IgD-negative memory B cell (primary cell): ENCODE measurements at regions not wholly inside any gene's neighbourhood (a gene's known extent, or its start where the extent isn't known, plus 50 kb on each side); places are given as distances from the start of the nearest gene placed in this dataset.

Experiments used
- H3K27ac Mint-ChIP-seq, 3 donors: one replicate each; pipeline ENCODE4 v1.8.0; 2020 to 2022; ENCODE audit warnings: mild to moderate bottlenecking in 3 of 3, mixed read lengths in 3 of 3, moderate library complexity in 1 of 3
- H3K27me3 Mint-ChIP-seq: one replicate; pipeline ENCODE4 v1.8.0; 2021; ENCODE audit warnings: mixed read lengths
- H3K36me3 Mint-ChIP-seq: one replicate; pipeline ENCODE4 v1.8.0; 2020; ENCODE audit warnings: mild to moderate bottlenecking, mixed read lengths
- H3K4me1 Mint-ChIP-seq, 3 donors: one replicate each; pipeline ENCODE4 v1.8.0; 2020 to 2022; ENCODE audit warnings: mixed read lengths in 3 of 3, mild to moderate bottlenecking in 1 of 3
- H3K4me3 Mint-ChIP-seq, 4 donors: one replicate each; pipeline ENCODE4 v1.8.0; 2020 to 2022; ENCODE audit warnings: mild to moderate bottlenecking in 4 of 4, mixed read lengths in 4 of 4, moderate library complexity in 3 of 4
- H3K9me3 Mint-ChIP-seq, 3 donors: one replicate each; pipeline ENCODE4 v1.8.0; 2020 to 2021; ENCODE audit warnings: mixed read lengths in 3 of 3, mild to moderate bottlenecking in 1 of 3

- Mint-ChIP-seq H3K4me1 (no peaks in the 10 kb centered on the region), H3K36me3 (no peaks in the 10 kb centered on the region), H3K9me3 (peaks cover 0 to 16% (median 2%) of the 10 kb centered on the region in 3 donors), H3K4me3 (no peak overlapping the region), H3K27ac (no peak overlapping the region), H3K27me3 (no peaks in the 10 kb centered on the region)
These were observed 665.4 kb downstream of the METTL15 start for GRCh38 chr11:28773606-28774005.

GRCh38 chr11:28770806-28771205 lies 662.6 kb downstream of the METTL15 start:
- H3K27ac Mint-ChIP-seq: no peak overlapping the region
- no peaks in the 10 kb centered on the region for H3K27me3 Mint-ChIP-seq
- H3K36me3 Mint-ChIP-seq: no peaks in the 10 kb centered on the region
- H3K4me1 Mint-ChIP-seq: no peaks in the 10 kb centered on the region
- peaks cover 0 to 11% (median 2%) of the 10 kb centered on the region in 3 donors for H3K9me3 Mint-ChIP-seq
- no peak overlapping the region for H3K4me3 Mint-ChIP-seq

- H3K4me1 Mint-ChIP-seq: no peaks in the 10 kb centered on the region
- peaks cover 0 to 10% (median 6%) of the 10 kb centered on the region in 3 donors for H3K9me3 Mint-ChIP-seq
- H3K27ac Mint-ChIP-seq: no peak overlapping the region
- H3K36me3 Mint-ChIP-seq: no peaks in the 10 kb centered on the region
- no peaks in the 10 kb centered on the region for H3K27me3 Mint-ChIP-seq
- no peak overlapping the region for H3K4me3 Mint-ChIP-seq
These were observed 659.4 kb downstream of the METTL15 start for GRCh38 chr11:28767574-28767973.

GRCh38 chr11:28763876-28764275 lies 655.7 kb downstream of the METTL15 start:
- no peaks in the 10 kb centered on the region for H3K4me1 Mint-ChIP-seq
- no peak overlapping the region for H3K27ac Mint-ChIP-seq
- H3K27me3 Mint-ChIP-seq: no peaks in the 10 kb centered on the region

GRCh38 chr11:28763151-28763550 lies 655.0 kb downstream of the METTL15 start:
- Mint-ChIP-seq H3K4me1 (no peaks in the 10 kb centered on the region), H3K9me3 (peaks cover 2 to 4% (median 4%) of the 10 kb centered on the region in 3 donors), H3K27me3 (no peaks in the 10 kb centered on the region), H3K27ac (no peak overlapping the region), H3K36me3 (no peaks in the 10 kb centered on the region), H3K4me3 (no peak overlapping the region)

More at GRCh38 chr11:28763876-28764275, 655.7 kb downstream of the METTL15 start:
- H3K4me3 Mint-ChIP-seq: no peak overlapping the region
- no peaks in the 10 kb centered on the region for H3K36me3 Mint-ChIP-seq
- peaks cover 2 to 4% (median 4%) of the 10 kb centered on the region in 3 donors for H3K9me3 Mint-ChIP-seq

- peaks cover 2 to 4% (median 4%) of the 10 kb centered on the region in 3 donors for H3K9me3 Mint-ChIP-seq
- no peak overlapping the region for H3K27ac Mint-ChIP-seq
- no peak overlapping the region for H3K4me3 Mint-ChIP-seq
- no peaks in the 10 kb centered on the region for H3K36me3 Mint-ChIP-seq
- H3K4me1 Mint-ChIP-seq: no peaks in the 10 kb centered on the region
- H3K27me3 Mint-ChIP-seq: no peaks in the 10 kb centered on the region
These were observed 652.6 kb downstream of the METTL15 start for GRCh38 chr11:28760676-28761390.

- no peaks in the 10 kb centered on the region for H3K4me1 Mint-ChIP-seq
- no peak overlapping the region for H3K27ac Mint-ChIP-seq
- H3K36me3 Mint-ChIP-seq: no peaks in the 10 kb centered on the region
- H3K4me3 Mint-ChIP-seq: no peak overlapping the region
- no peaks in the 10 kb centered on the region for H3K27me3 Mint-ChIP-seq
- peaks cover 0 to 2% (median 2%) of the 10 kb centered on the region in 3 donors for H3K9me3 Mint-ChIP-seq
These were observed 651.1 kb downstream of the METTL15 start for GRCh38 chr11:28759311-28759710.

- Mint-ChIP-seq H3K9me3 (peaks cover 2 to 3% (median 2%) of the 10 kb centered on the region in 3 donors), H3K4me3 (no peak overlapping the region), H3K36me3 (no peaks in the 10 kb centered on the region), H3K4me1 (no peaks in the 10 kb centered on the region), H3K27ac (no peak overlapping the region), H3K27me3 (no peaks in the 10 kb centered on the region)
These were observed 649.7 kb downstream of the METTL15 start for GRCh38 chr11:28757725-28758515.

GRCh38 chr11:28756977-28757376 lies 648.8 kb downstream of the METTL15 start:
- Mint-ChIP-seq H3K36me3 (no peaks in the 10 kb centered on the region), H3K4me1 (no peaks in the 10 kb centered on the region)

GRCh38 chr11:28743061-28743550 lies 634.9 kb downstream of the METTL15 start:
- Mint-ChIP-seq H3K27me3 (no peaks in the 10 kb centered on the region), H3K4me3 (no peak overlapping the region), H3K9me3 (peaks cover 1 to 5% (median 2%) of the 10 kb centered on the region in 3 donors), H3K4me1 (no peaks in the 10 kb centered on the region), H3K27ac (no peak overlapping the region), H3K36me3 (peaks cover 2% of the 10 kb centered on the region)

More at GRCh38 chr11:28756977-28757376, 648.8 kb downstream of the METTL15 start:
- Mint-ChIP-seq H3K27ac (no peak overlapping the region), H3K4me3 (no peak overlapping the region), H3K9me3 (peaks cover 2 to 3% (median 2%) of the 10 kb centered on the region in 3 donors), H3K27me3 (no peaks in the 10 kb centered on the region)

- Mint-ChIP-seq H3K36me3 (peaks cover 3% of the 10 kb centered on the region), H3K4me1 (no peaks in the 10 kb centered on the region), H3K4me3 (no peak overlapping the region), H3K27me3 (no peaks in the 10 kb centered on the region), H3K27ac (no peak overlapping the region), H3K9me3 (peaks cover 0 to 5% (median 4%) of the 10 kb centered on the region in 3 donors)
These were observed 631.5 kb downstream of the METTL15 start for GRCh38 chr11:28739489-28740280.

- H3K4me3 Mint-ChIP-seq: no peak overlapping the region
- no peaks in the 10 kb centered on the region for H3K27me3 Mint-ChIP-seq
- peaks cover 0 to 5% (median 2%) of the 10 kb centered on the region in 3 donors for H3K9me3 Mint-ChIP-seq
- H3K4me1 Mint-ChIP-seq: no peaks in the 10 kb centered on the region
- H3K27ac Mint-ChIP-seq: no peak overlapping the region
- H3K36me3 Mint-ChIP-seq: peaks cover 3% of the 10 kb centered on the region
These were observed 630.4 kb downstream of the METTL15 start for GRCh38 chr11:28738549-28738948.

- no peaks in the 10 kb centered on the region for H3K4me1 Mint-ChIP-seq
- no peaks in the 10 kb centered on the region for H3K27me3 Mint-ChIP-seq
- no peak overlapping the region for H3K27ac Mint-ChIP-seq
- H3K4me3 Mint-ChIP-seq: no peak overlapping the region
- H3K36me3 Mint-ChIP-seq: peaks cover 3% of the 10 kb centered on the region
- peaks cover 2 to 5% (median 5%) of the 10 kb centered on the region in 3 donors for H3K9me3 Mint-ChIP-seq
These were observed 628.1 kb downstream of the METTL15 start for GRCh38 chr11:28736256-28736655.

GRCh38 chr11:28735511-28735910 lies 627.3 kb downstream of the METTL15 start:
- no peak overlapping the region for H3K27ac Mint-ChIP-seq
- H3K27me3 Mint-ChIP-seq: no peaks in the 10 kb centered on the region
- no peaks in the 10 kb centered on the region for H3K4me1 Mint-ChIP-seq
- peaks cover 2 to 5% (median 5%) of the 10 kb centered on the region in 3 donors for H3K9me3 Mint-ChIP-seq
- H3K4me3 Mint-ChIP-seq: no peak overlapping the region
- peaks cover 3% of the 10 kb centered on the region for H3K36me3 Mint-ChIP-seq

- no peaks in the 10 kb centered on the region for H3K27me3 Mint-ChIP-seq
- peaks cover under 1 to 5% (median 5%) of the 10 kb centered on the region in 3 donors for H3K9me3 Mint-ChIP-seq
These were observed 622.7 kb downstream of the METTL15 start for GRCh38 chr11:28730889-28731288.

More at GRCh38 chr11:28730889-28731288, 622.7 kb downstream of the METTL15 start:
- no peak overlapping the region for H3K27ac Mint-ChIP-seq
- H3K4me1 Mint-ChIP-seq: no peaks in the 10 kb centered on the region
- H3K4me3 Mint-ChIP-seq: no peak overlapping the region
- H3K36me3 Mint-ChIP-seq: peaks cover 2% of the 10 kb centered on the region
